DND-41 (cell line): ENCODE measurements at regions not wholly inside any gene's neighbourhood (a gene's known extent, or its start where the extent isn't known, plus 50 kb on each side); places are given as distances from the start of the nearest gene placed in this dataset.

ENCODE experiments used
- EZH2 ChIP-seq: IDR thresholded peaks from 3 replicates; pipeline ENCODE4 v1.6.1; 2012; ENCODE audit warnings: borderline replicate concordance, low read depth, mild to moderate bottlenecking, moderate library complexity, low read length, inconsistent platforms; ENCODE audit not compliant: severe bottlenecking
- TF ChIP-seq, protein P1 (sequence below): IDR thresholded peaks from 2 replicates; pipeline ENCODE4 v1.5.1; 2012; ENCODE audit warnings: borderline replicate concordance, low read length, moderate library complexity, mild to moderate bottlenecking; ENCODE audit not compliant: poor library complexity, severe bottlenecking; ENCODE audit errors: extremely low read depth

DNA sequence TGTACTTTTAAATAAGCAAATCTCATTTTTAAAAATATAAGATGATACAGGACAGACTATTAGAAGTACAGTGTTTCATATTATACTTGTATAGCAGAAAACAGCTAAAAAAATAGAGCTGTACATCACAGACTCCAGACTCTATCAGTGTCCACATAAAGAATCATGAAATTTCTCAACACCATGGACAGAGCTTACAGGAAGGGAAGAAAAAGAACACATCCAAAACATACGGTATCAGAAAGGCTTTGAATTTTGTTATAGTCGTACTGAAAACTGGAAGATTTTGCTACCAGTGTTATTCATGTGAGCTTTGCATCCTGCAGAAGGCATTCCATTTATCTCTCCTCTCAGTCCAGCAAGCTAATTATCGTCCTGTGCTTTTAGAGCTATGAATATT, 183.2 kb upstream of the PTPRZ1 start:
- TF ChIP-seq, protein P1, sequence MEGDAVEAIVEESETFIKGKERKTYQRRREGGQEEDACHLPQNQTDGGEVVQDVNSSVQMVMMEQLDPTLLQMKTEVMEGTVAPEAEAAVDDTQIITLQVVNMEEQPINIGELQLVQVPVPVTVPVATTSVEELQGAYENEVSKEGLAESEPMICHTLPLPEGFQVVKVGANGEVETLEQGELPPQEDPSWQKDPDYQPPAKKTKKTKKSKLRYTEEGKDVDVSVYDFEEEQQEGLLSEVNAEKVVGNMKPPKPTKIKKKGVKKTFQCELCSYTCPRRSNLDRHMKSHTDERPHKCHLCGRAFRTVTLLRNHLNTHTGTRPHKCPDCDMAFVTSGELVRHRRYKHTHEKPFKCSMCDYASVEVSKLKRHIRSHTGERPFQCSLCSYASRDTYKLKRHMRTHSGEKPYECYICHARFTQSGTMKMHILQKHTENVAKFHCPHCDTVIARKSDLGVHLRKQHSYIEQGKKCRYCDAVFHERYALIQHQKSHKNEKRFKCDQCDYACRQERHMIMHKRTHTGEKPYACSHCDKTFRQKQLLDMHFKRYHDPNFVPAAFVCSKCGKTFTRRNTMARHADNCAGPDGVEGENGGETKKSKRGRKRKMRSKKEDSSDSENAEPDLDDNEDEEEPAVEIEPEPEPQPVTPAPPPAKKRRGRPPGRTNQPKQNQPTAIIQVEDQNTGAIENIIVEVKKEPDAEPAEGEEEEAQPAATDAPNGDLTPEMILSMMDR = no peak
- no peak for TF ChIP-seq EZH2
